Fibroblast of lung (primary cell): ENCODE measurements at regions not wholly inside any gene's neighbourhood (a gene's known extent, or its start where the extent isn't known, plus 50 kb on each side); places are given as distances from the start of the nearest gene placed in this dataset.

ENCODE experiments used
- EZH2 ChIP-seq: IDR thresholded peaks from 2 replicates; pipeline ENCODE4 v1.5.1; 2012; ENCODE audit warnings: low read length, control low read depth, mild to moderate bottlenecking; ENCODE audit errors: missing control alignments
- TF ChIP-seq, protein P1 (sequence below), 2 donors: IDR thresholded peaks in 1 of 2; conservative IDR thresholded peaks in 1 of 2; 1 replicate in 1 of 2; 2 replicates in 1 of 2; pipeline ENCODE4 v1.5.1; 2011 to 2012; ENCODE audit warnings: low read length in 2 of 2, control low read depth in 1 of 2, inconsistent platforms in 1 of 2, low read depth in 1 of 2, mild to moderate bottlenecking in 1 of 2

DNA sequence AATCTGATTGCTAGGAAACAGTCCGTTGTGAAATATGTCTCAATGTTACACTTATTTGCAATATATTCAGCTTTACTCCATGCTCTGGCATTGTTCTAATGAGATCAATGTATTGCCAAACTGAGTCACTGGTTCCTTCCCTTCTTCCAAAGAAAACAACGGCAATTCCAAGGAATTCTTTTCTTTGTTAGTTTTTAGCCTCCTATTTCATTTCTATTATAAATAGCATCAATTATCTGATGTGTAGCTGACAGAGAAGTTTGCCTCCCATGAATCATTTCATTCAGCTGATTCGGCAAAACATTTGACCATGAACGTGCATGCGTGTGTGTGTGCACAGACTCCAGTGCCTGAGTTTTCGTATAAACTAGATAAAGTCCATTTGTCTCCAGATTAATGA, 346.8 kb downstream of the ETS1 start:
- TF ChIP-seq, protein P1, sequence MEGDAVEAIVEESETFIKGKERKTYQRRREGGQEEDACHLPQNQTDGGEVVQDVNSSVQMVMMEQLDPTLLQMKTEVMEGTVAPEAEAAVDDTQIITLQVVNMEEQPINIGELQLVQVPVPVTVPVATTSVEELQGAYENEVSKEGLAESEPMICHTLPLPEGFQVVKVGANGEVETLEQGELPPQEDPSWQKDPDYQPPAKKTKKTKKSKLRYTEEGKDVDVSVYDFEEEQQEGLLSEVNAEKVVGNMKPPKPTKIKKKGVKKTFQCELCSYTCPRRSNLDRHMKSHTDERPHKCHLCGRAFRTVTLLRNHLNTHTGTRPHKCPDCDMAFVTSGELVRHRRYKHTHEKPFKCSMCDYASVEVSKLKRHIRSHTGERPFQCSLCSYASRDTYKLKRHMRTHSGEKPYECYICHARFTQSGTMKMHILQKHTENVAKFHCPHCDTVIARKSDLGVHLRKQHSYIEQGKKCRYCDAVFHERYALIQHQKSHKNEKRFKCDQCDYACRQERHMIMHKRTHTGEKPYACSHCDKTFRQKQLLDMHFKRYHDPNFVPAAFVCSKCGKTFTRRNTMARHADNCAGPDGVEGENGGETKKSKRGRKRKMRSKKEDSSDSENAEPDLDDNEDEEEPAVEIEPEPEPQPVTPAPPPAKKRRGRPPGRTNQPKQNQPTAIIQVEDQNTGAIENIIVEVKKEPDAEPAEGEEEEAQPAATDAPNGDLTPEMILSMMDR (conservative IDR thresholded peaks at IDR 0.05 in 1 of 2, IDR thresholded peaks at IDR 0.05 in 1 of 2; ENCODE audit: low read depth in 1 of 2, low read length in 2 of 2), result no peak
- TF ChIP-seq EZH2, result no peak
